PC-9 (cell line): ENCODE measurements at regions not wholly inside any gene's neighbourhood (a gene's known extent, or its start where the extent isn't known, plus 50 kb on each side); places are given as distances from the start of the nearest gene placed in this dataset.

Experiments
- EZH2 ChIP-seq: fragments of 200-600 bp; sonication (generic); IDR thresholded peaks from 2 replicates; pipeline ENCODE4 v1.8.0; 2017; ENCODE audit warnings: antibody characterized with exemption, low read depth
- TF ChIP-seq, protein P1 (sequence below): fragments of 200-600 bp; sonication (generic); conservative IDR thresholded peaks from 2 replicates; pipeline ENCODE4 v1.6.1; 2017; ENCODE audit warnings: mixed run types, antibody characterized with exemption, mild to moderate bottlenecking, moderate library complexity

DNA sequence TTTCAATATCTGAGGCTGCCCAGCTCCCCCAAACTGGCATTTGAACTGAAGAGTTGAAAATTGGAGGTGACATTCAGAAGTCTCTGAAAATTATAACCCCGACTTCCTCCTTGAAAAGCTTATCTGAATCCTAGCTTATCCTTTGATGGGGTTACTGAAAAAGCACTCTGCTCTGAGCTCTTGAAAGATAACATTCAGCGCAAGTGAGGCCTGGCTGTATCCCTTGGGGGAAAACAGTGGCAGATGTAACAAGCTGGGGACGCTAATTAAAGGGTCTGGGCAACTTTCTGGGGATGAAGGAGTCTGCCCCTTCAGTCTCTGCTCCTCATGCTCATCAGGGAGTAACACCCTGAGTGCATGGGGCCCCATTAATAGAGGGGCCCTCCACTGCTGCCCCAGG is 402.0 kb upstream of the CADM1 start:
- TF ChIP-seq, protein P1, sequence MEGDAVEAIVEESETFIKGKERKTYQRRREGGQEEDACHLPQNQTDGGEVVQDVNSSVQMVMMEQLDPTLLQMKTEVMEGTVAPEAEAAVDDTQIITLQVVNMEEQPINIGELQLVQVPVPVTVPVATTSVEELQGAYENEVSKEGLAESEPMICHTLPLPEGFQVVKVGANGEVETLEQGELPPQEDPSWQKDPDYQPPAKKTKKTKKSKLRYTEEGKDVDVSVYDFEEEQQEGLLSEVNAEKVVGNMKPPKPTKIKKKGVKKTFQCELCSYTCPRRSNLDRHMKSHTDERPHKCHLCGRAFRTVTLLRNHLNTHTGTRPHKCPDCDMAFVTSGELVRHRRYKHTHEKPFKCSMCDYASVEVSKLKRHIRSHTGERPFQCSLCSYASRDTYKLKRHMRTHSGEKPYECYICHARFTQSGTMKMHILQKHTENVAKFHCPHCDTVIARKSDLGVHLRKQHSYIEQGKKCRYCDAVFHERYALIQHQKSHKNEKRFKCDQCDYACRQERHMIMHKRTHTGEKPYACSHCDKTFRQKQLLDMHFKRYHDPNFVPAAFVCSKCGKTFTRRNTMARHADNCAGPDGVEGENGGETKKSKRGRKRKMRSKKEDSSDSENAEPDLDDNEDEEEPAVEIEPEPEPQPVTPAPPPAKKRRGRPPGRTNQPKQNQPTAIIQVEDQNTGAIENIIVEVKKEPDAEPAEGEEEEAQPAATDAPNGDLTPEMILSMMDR = no peak
- TF ChIP-seq EZH2 = no peak
